ENCODE measurements at regions not wholly inside any gene's neighbourhood (a gene's known extent, or its start where the extent isn't known, plus 50 kb on each side); places are given as distances from the start of the nearest gene placed in this dataset.

- in situ Hi-C loops (cut with MboI; ENCODE audit: low sequenced_read_pairs) (no loop called here), intact Hi-C loops (cut with micrococcal nuclease) (no loop called here), dilution Hi-C loops (cut with HindIII; ENCODE audit: low sequenced_read_pairs, unreplicated experiment) (no loop called here)
- DNase-seq (no peak), ATAC-seq (ENCODE audit: low read depth) (no peak)
- no peak overlapping the region for H4K8ac ChIP-seq (ENCODE audit: low read depth in 2 of 2, low read length in 2 of 2)
- H2BK120ac ChIP-seq (ENCODE audit: low read depth, low read length), result no peak overlapping the region
- no peak overlapping the region for H2AK5ac ChIP-seq (ENCODE audit: low read depth, low read length)
- H4K20me1 ChIP-seq (ENCODE audit: insufficient read depth, low read length), result no peaks in the 10 kb centered on the region
- H2AK9ac ChIP-seq (replicated peaks; ENCODE audit: low read depth, low read length, poor library complexity), result no peak overlapping the region
- TF ChIP-seq BHLHE40 (IDR thresholded peaks at IDR 0.05; ENCODE audit: low read depth, low read length) (no peak), RAD21 (IDR thresholded peaks at IDR 0.05; ENCODE audit: low read length) (no peak), RCOR1 (IDR thresholded peaks at IDR 0.05; ENCODE audit: insufficient replicate concordance, low read length) (no peak), SMC3 (IDR thresholded peaks at IDR 0.05; ENCODE audit: low read depth, low read length) (no peak), POLR2A (IDR thresholded peaks at IDR 0.05; ENCODE audit: low read depth, low read length) (no peak), CTCF (conservative IDR thresholded peaks at IDR 0.05; ENCODE audit: low read depth, low read length) (no peak), MAFK (IDR thresholded peaks at IDR 0.05; ENCODE audit: low read depth, low read length) (no peak), CHD1 (IDR thresholded peaks at IDR 0.05; ENCODE audit: low read depth, low read length) (no peak), ELK1 (IDR thresholded peaks at IDR 0.05; ENCODE audit: borderline replicate concordance, low read depth, low read length) (no peak), MXI1 (IDR thresholded peaks at IDR 0.05; ENCODE audit: borderline replicate concordance, low read depth, low read length) (no peak), NFE2L2 (IDR thresholded peaks at IDR 0.05; ENCODE audit: low read depth, low read length) (no peak)
- no peak overlapping the region for H2BK15ac ChIP-seq (ENCODE audit: low read depth, low read length)
- H3K27me3 ChIP-seq (ENCODE audit: control insufficient read depth, insufficient read depth, low read length), result no peaks in the 10 kb centered on the region
- no peak overlapping the region for H3K27ac ChIP-seq (ENCODE audit: insufficient read depth, low read length)
- H2AFZ ChIP-seq (replicated peaks; ENCODE audit: low read length, poor library complexity), result no peak overlapping the region
- no peak overlapping the region for H4K5ac ChIP-seq (ENCODE audit: low read depth, low read length)
- ChIA-PET CTCF (no interaction called here), POLR2A (ENCODE audit: unreplicated experiment) (no interaction called here)
- H3K4me3 ChIP-seq (ENCODE audit: insufficient read depth, low read depth, low read length), result no peak overlapping the region
- no peak overlapping the region for H2BK20ac ChIP-seq (ENCODE audit: low read depth, low read length)
- H4K91ac ChIP-seq (ENCODE audit: insufficient read depth, low read depth, low read length), result no peak overlapping the region
- no peak overlapping the region for H3K14ac ChIP-seq (replicated peaks; ENCODE audit: low read depth, low read length)
- no peak overlapping the region for H3K9ac ChIP-seq (ENCODE audit: low read depth, low read length)
- no peak overlapping the region for H3K18ac ChIP-seq (ENCODE audit: low read depth, low read length)
- no peak overlapping the region for H3K4me2 ChIP-seq (ENCODE audit: low read depth, low read length)
- H3K56ac ChIP-seq (ENCODE audit: extremely low read depth, insufficient read depth, low read length), result no peak overlapping the region
- no peak overlapping the region for H3K23ac ChIP-seq (ENCODE audit: low read depth, low read length)
- H3K4me1 ChIP-seq (ENCODE audit: control insufficient read depth, insufficient read depth, low read length), result no peaks in the 10 kb centered on the region
- no peak overlapping the region for H3K4ac ChIP-seq (ENCODE audit: low read depth, low read length)
- no peak overlapping the region for H2BK5ac ChIP-seq (ENCODE audit: low read depth, low read length, poor library complexity, severe bottlenecking)
- no peaks in the 10 kb centered on the region for H3K9me1 ChIP-seq (ENCODE audit: insufficient read depth, low read length)
- no peaks in the 10 kb centered on the region for H3K79me1 ChIP-seq (ENCODE audit: low read depth in 1 of 2, low read length in 2 of 2)
- no TSS peak for BruUV-seq (replicated peaks)
- peaks cover 10% of the 10 kb centered on the region for H3K9me3 ChIP-seq (ENCODE audit: control insufficient read depth, insufficient read depth, low read length)
- H3K36me3 ChIP-seq (ENCODE audit: control insufficient read depth, insufficient read depth, low read length), result no peaks in the 10 kb centered on the region
These were observed 846.7 kb downstream of the NXPH1 start for GRCh38 chr7:9280088-9280487.

Measured in IMR-90 (cell line).